ENCODE measurements at regions not wholly inside any gene's neighbourhood (a gene's known extent, or its start where the extent isn't known, plus 50 kb on each side); places are given as distances from the start of the nearest gene placed in this dataset.
"Not testable (repeated sequence)": the region's sequence is repeated elsewhere in the genome, so short reads cannot be mapped to it uniquely, and the experiment has no call there.

- intact Hi-C loops (cut with micrococcal nuclease; ENCODE audit: unreplicated experiment) = no loop called here
- POLR2A ChIA-PET = no interaction called here
- Mint-ChIP-seq H3K4me1 (ENCODE audit: low read depth, unreplicated experiment) (no peaks in the 10 kb centered on the region), H3K36me3 (ENCODE audit: insufficient read depth, unreplicated experiment) (no peaks in the 10 kb centered on the region), H3K9me3 (ENCODE audit: unreplicated experiment) (peaks cover 7% of the 10 kb centered on the region), H3K27ac (ENCODE audit: unreplicated experiment) (no peak overlapping the region), H3K4me3 (ENCODE audit: unreplicated experiment) (no peak overlapping the region), H3K27me3 (ENCODE audit: insufficient read depth, unreplicated experiment) (peaks cover 9% of the 10 kb centered on the region)
- H3K9me3 ChIP-seq = no peaks in the 10 kb centered on the region
- no TSS peak for BruUV-seq (replicated peaks)
- CTCF ChIA-PET = no interaction called here
- H3K36me3 ChIP-seq (ENCODE audit: control insufficient read depth, insufficient read depth, low read length) = no peaks in the 10 kb centered on the region
- no peak for DNase-seq
- no peak overlapping the region for H3K4me3 ChIP-seq (ENCODE audit: low read depth, low read length)
- no peaks in the 10 kb centered on the region for H3K27me3 ChIP-seq (replicated peaks; ENCODE audit: control insufficient read depth, insufficient read depth, low read length)
- no peaks in the 10 kb centered on the region for H3K4me1 ChIP-seq
- no peak for TF ChIP-seq CTCF (IDR thresholded peaks at IDR 0.05; ENCODE audit: insufficient read depth in 1 of 2, low read depth in 1 of 2, low read length in 1 of 2, severe bottlenecking in 1 of 2, unreplicated experiment in 1 of 2)
Measured at GRCh38 chr5:96546120-96546519, 113.1 kb upstream of the PCSK1 start.

DNA sequence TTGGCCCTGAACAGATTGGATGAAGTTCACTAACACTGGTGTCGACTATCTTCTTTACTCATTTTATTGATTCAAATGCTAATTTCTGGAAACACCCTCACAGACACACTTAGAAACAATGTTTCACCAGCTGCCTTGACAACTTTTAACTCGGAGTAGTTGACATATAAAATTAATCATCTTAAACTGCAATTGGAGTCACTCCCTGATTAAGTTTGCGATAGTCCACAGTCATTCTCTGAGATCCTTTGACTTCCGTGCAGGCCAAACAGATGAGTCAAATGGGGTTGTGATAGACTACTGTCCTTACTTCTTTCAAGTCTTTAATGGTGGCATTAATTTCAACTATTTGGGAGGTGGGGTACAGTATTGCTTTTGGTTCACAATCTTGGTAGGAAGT, 114.4 kb upstream of the PCSK1 start:
- Histone ChIP-seq H3K4me3 (ENCODE audit: low read depth, low read length) (no peak overlapping the region), H3K36me3 (ENCODE audit: control insufficient read depth, insufficient read depth, low read length) (no peaks in the 10 kb centered on the region), H3K4me1 (no peaks in the 10 kb centered on the region), H3K27me3 (replicated peaks; ENCODE audit: control insufficient read depth, insufficient read depth, low read length) (no peaks in the 10 kb centered on the region), H3K9me3 (no peaks in the 10 kb centered on the region)
- no peak for DNase-seq
- TF ChIP-seq CTCF (IDR thresholded peaks at IDR 0.05; ENCODE audit: insufficient read depth in 1 of 2, low read depth in 1 of 2, low read length in 1 of 2, severe bottlenecking in 1 of 2, unreplicated experiment in 1 of 2) = no peak
- peaks cover 15% of the 10 kb centered on the region for H3K27me3 Mint-ChIP-seq (ENCODE audit: insufficient read depth, unreplicated experiment)
- no peaks in the 10 kb centered on the region for H3K36me3 Mint-ChIP-seq (ENCODE audit: insufficient read depth, unreplicated experiment)
- intact Hi-C loops (cut with micrococcal nuclease; ENCODE audit: unreplicated experiment) = no loop called here
- ChIA-PET CTCF (no interaction called here), POLR2A (no interaction called here)
- H3K27ac Mint-ChIP-seq (ENCODE audit: unreplicated experiment) = no peak overlapping the region
- BruUV-seq (replicated peaks) = no TSS peak
- no peaks in the 10 kb centered on the region for H3K4me1 Mint-ChIP-seq (ENCODE audit: low read depth, unreplicated experiment)
- H3K9me3 Mint-ChIP-seq (ENCODE audit: unreplicated experiment) = peaks cover 7% of the 10 kb centered on the region
- H3K4me3 Mint-ChIP-seq (ENCODE audit: unreplicated experiment) = no peak overlapping the region

- no peaks in the 10 kb centered on the region for H3K9me3 ChIP-seq
- no peak for TF ChIP-seq CTCF (IDR thresholded peaks at IDR 0.05; ENCODE audit: insufficient read depth in 1 of 2, low read depth in 1 of 2, low read length in 1 of 2, severe bottlenecking in 1 of 2, unreplicated experiment in 1 of 2)
- BruUV-seq (replicated peaks) = no TSS peak
- Mint-ChIP-seq H3K36me3 (ENCODE audit: insufficient read depth, unreplicated experiment) (no peaks in the 10 kb centered on the region), H3K27ac (ENCODE audit: unreplicated experiment) (no peak overlapping the region), H3K9me3 (ENCODE audit: unreplicated experiment) (peaks cover 3% of the 10 kb centered on the region), H3K4me3 (ENCODE audit: unreplicated experiment) (no peak overlapping the region), H3K27me3 (ENCODE audit: insufficient read depth, unreplicated experiment) (peaks cover 19% of the 10 kb centered on the region), H3K4me1 (ENCODE audit: low read depth, unreplicated experiment) (no peaks in the 10 kb centered on the region)
- DNase-seq = no peak
- H3K36me3 ChIP-seq (ENCODE audit: control insufficient read depth, insufficient read depth, low read length) = no peaks in the 10 kb centered on the region
- intact Hi-C loops (cut with micrococcal nuclease; ENCODE audit: unreplicated experiment) = no loop called here
- CTCF ChIA-PET = interaction anchor here (1.1 kb wide), 1 partner anchor 204 kb away, joined by 7 read pairs; no protein-coding TSS in a partner anchor
- H3K27me3 ChIP-seq (replicated peaks; ENCODE audit: control insufficient read depth, insufficient read depth, low read length) = no peaks in the 10 kb centered on the region
- H3K4me1 ChIP-seq = no peaks in the 10 kb centered on the region
- H3K4me3 ChIP-seq (ENCODE audit: low read depth, low read length) = no peak overlapping the region
- POLR2A ChIA-PET = no interaction called here
Measured at GRCh38 chr5:96548905-96549304, 113.3 kb upstream of the CAST start.

DNA sequence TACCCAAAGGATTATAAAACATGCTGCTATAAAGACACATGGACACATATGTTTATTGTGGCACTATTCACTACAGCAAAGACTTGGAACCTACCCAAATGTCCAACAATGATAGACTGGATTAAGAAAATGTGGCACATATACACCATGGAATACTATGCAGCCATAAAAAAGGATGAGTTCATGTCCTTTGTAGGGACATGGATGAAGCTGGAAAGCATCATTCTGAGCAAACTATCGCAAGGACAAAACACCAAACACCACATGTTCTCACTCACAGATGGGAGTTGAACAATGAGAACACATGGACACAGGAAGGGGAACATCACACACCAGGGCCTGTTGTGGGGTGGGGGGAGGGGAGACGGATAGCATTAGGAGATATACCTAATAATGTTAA, 101.3 kb upstream of the CAST start:
- BruUV-seq (replicated peaks); H3K27ac Mint-ChIP-seq (ENCODE audit: unreplicated experiment); H3K9me3 ChIP-seq; DNase-seq; H3K4me3 ChIP-seq (ENCODE audit: low read depth, low read length); H3K4me1 ChIP-seq; H3K36me3 ChIP-seq (ENCODE audit: control insufficient read depth, insufficient read depth, low read length); intact Hi-C loops (cut with micrococcal nuclease; ENCODE audit: unreplicated experiment); POLR2A ChIA-PET; H3K27me3 ChIP-seq (replicated peaks; ENCODE audit: control insufficient read depth, insufficient read depth, low read length); CTCF ChIA-PET; H3K4me3 Mint-ChIP-seq (ENCODE audit: unreplicated experiment); H3K4me1 Mint-ChIP-seq (ENCODE audit: low read depth, unreplicated experiment); H3K9me3 Mint-ChIP-seq (ENCODE audit: unreplicated experiment); H3K36me3 Mint-ChIP-seq (ENCODE audit: insufficient read depth, unreplicated experiment): not testable (repeated sequence)
- H3K27me3 Mint-ChIP-seq (ENCODE audit: insufficient read depth, unreplicated experiment) = peaks cover 15% of the 10 kb centered on the region
